Left renal cortex interstitium (tissue), 4 donors: ENCODE measurements at regions not wholly inside any gene's neighbourhood (a gene's known extent, or its start where the extent isn't known, plus 50 kb on each side); places are given as distances from the start of the nearest gene placed in this dataset.

Source experiments
- DNase-seq, 4 donors: peaks; one replicate each; pipeline ENCODE4 v3.0.0-alpha.2; 2013; ENCODE audit warnings: low read depth in 4 of 4, low spot score in 2 of 4, missing footprints in 1 of 4

DNA sequence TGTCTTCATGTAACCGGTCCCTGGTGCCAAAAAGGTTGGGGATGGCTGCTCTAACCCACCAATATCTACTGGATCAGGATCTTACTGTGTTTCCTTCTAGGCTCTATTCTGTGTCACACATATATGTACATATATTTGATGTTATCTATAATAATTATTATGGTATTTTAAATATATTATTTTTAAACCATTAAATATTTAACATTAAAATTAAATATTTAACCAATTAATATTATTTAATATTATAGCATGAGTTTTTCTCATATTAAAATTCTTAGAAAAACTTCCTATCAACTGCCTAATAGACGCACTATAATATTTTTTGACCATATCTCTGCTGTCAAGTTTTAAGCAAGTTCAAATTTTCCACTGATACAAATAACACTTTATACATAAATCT, 196.9 kb upstream of the PLET1 start:
- DNase-seq = no peak

DNA sequence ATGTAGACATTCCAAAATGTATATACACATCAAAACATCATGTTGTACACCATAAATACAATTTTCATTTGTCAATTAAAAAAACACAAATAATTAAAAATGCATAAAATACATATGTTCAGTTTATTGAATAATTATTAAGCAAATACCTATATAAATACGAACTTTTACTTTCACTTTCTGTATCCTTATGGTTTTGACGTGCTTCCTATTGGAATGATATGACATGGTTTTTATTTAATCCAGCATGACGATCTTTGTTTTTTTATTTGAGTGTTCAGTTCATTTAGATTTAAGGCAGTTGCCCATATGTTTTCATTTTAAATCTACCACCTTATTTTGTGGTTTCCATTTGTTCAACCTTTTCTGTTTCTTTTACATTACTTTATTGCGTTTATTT, 198.3 kb upstream of the PLET1 start:
- DNase-seq = no peak

DNA sequence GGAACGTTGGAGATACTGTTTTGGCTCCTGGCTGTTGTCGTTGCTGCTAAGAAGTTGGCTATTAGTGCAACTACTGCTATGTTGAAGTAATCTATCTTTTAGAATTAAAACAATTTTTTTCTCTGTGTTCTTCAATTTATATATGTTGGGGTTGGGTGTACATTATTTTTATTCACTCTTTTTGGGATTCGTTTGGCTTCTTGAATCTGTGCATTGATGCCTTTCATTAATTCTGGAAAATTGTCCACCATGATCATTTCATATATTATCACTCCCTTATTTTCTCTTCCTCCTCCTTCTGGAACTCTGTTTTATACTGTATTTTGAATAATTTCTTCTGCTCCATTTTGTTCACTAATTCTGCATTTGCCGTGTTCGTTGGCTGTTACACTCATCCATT, 199.5 kb upstream of the PLET1 start:
- no peak for DNase-seq

DNA sequence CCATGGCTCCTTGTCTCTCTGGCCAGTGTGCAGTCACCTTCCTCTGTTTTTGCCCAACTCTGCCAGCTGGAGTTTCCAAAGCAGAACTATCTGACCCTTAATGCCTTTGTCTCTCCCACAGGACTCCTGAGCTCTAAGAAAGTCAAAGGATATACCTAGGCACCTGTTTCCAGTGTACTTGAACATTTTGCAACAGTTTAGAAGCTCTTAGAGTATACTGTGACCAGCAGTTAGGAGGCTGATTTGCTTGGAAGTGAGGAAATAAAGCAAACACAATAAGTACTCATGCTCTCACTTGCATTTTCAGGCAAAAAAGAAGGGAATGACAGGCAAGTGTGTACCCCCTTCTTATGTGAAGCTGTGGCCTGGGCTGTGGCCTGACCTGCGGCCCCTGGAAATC, 204.3 kb upstream of the PLET1 start:
- no peak for DNase-seq

DNA sequence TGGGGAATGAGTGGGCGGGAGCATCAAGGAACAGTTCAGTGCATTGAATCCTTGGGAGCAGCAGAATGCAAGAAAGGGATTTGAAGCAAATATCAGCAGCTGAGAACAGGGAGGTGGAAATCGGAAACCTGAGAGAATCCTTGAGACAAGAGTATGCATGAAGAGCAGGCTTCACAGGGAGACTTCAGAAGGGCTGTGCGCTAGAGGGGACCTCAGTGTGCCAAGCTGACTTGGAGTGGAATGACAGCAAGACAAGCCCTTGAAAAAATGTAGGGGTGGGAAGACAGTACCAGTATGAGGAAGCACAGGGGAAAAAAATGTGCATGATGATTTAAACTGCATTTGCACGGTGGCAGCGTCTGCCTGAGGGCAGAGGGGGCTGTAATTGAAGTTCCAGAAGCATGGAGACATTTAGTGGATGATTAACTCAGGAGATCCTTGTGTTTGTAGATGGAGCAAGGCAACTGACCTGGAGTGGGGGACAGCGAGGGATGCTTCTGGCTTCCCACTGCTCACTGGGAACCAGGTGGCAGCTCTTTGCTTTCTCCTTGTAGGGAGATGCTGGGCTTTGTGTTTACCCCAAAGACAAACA, 204.9 kb upstream of the PLET1 start:
- peak in 2 of 4 donors; percentile 13 to 27 for DNase-seq

DNA sequence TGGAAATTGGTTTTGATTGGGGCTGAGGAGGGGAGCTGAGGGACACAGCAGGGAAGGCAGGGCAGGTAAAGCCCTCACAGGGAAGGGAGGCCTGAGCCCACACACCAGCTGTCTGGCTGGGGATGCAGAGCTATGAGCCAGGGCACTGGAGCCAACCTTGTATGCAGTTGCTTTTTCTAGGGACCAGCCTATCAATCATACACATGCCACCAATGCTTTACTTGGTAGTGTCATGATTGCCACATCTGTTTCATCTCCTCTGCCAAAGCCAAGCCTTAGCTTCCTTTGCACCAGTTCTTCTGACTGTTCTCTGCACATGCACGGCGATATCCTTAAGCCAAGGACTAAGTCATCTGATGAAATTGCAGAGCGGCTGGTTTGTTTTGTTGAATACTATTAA, 207.1 kb upstream of the PLET1 start:
- no peak for DNase-seq

DNA sequence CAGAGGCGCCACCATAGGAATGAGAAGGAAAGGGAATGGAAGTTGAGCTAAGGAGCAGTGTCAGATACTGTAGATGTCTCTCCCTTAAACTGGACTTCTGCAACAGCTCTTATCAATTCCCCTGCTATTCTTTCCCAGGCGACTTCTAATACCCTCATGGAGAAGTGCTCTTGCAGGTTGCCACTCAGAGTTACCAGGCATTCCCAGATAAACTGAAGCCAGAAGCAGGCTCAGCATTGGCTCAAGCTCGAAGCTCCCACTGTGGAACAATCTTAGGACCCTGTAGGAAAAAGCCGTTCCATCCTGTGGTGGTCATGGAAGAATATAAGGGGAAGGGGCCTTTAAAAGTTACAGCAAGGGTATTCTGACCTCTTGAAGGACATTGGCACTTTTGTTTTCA, 208.7 kb upstream of the PLET1 start:
- DNase-seq = no peak

DNA sequence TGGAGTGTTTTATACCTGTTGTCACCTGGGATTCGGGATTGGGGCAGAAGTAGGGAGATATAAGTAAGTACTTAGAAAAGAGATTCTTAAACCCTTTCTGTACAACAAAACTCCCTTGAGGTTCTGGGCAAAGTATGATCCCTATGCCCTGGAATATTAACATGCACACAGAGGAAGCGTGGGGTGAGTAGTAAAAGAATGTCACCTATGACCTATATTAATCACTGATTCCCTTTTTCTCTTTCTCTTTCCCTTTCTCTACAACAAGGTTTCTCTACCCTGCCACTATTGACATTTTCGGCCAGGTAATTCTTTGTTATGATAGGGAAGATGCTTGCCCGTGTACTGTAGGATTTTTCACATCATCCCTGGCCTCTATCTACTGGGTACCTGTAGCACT, 209.7 kb upstream of the PLET1 start:
- DNase-seq = no peak

DNA sequence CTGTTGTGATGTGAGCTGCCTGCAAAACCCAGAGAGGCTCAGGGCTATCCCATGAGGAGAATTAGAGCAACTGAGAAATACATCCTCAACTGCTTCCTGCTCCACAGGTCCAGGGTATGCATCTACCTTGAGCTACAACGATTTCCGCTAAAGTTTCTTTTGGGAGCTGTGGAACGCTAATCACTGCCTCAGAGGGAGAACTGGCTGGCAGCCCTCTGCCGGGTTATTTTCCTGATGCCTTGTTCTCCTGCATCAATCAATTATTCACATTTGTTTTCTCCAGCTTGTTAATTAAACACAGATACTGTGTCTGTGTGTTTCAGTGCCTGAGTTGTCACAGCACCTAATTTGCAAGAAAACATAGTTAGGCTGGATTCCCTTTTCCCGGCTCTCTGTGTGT, 211.1 kb upstream of the PLET1 start:
- DNase-seq = no peak

DNA sequence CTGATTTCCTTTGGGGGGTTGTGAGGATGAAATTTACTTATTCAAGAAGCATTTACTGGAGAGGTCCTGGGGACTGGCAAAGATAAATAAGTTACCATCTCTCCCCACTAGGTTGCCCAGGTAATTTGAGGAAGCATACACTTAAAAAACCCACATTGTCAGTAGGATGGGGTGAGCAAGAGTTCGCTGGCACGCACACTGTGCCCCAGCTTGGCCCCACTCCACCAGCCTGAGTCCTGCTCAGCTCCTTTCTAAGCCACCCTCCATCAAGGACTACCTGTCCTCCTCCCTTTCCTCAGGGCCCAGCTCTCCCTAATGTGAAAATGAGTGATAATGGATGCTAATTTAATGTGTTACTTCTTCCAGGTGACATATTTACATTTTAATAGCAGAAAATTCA, 216.5 kb upstream of the PLET1 start:
- DNase-seq = no peak

DNA sequence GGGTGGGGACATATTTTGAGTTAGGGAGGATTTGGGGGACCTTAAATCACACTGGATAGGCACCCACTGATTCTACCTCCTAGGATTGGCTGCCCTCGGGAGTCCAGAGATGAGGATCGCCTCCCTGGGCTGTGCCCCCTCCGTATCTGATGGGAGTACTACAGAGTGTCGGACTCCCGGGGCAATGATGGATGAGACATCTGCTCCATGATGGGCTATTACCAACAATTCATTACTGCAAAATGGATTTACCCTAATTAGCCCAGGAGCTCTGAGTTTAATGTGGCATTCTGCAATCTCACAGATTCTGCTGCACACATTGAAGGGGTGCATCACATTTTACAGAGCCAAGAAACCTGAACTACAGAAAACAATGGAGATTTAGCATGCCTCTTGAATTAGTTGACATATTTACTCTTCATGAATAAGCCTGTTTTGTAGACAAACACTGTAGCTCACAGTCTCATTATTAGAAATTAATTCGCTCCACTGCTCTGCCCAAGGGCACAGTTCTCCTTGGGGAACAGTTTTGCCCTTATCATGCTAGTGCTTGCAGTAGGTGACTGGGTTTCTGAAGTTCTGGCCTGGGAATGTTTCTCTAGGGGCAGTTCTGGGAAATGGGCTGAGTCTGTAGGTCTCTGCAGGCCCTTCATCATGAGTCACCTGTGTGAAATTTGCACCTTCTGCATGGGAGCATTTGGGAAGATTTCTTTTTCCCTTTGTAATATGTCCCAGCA, 217.1 kb upstream of the PLET1 start:
- no peak for DNase-seq

DNA sequence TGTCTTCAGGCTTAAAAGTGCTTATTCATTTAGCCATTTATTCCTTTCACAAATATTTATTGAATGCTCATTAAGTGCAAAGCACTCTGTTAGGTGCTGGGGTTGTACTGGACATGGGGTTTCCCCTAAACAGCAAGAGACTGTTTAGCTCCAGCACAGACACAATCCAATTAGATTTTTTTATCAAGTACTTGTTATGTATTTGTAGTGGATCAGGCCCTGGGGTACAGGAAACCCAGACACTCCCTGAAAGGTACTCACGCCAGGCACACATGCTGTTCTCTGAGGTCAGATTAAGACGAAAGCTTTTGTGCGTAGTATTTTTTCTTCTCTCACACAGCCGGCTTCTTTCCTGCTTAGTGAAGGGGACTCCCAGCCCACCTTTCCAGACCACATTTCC, 218.1 kb upstream of the PLET1 start:
- DNase-seq = no peak

DNA sequence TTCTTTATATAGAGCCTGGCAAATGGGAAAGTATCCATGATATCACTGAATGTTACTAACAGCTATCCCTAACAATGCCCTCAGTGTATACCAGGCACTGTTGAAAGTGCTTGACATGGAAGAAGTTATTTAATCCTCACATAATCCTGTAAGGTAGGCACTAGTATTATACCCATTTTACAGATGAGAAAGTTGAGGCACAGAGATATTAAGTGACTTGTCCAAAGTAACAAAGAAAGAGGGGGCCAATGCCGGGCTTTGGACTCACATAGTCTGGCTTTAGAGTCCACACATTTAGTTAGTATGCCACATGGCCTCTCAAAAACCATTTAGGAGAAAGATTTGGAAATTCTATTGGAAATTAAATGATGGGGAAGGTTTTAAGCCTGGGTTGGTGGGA, 220.8 kb upstream of the PLET1 start:
- no peak for DNase-seq

DNA sequence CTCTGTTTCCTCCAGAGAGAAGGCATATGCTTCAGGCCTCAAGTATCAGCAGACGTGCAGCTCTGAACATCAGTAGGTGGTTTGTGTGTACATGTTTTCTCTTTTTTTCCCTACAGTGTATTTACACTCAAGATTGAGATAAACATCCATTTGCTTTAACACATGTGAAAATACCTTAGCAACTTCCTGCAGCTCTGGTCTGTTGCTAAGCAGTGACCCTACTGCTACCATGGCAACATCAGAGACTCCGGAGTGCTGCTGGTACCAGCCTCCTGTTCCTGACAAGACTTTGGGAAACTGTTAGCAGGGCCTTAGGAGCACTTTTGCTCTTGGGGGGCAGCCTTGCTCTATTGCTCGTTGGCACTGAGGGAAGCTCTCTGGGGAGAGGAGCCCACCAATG, 221.2 kb upstream of the PLET1 start:
- no peak for DNase-seq

DNA sequence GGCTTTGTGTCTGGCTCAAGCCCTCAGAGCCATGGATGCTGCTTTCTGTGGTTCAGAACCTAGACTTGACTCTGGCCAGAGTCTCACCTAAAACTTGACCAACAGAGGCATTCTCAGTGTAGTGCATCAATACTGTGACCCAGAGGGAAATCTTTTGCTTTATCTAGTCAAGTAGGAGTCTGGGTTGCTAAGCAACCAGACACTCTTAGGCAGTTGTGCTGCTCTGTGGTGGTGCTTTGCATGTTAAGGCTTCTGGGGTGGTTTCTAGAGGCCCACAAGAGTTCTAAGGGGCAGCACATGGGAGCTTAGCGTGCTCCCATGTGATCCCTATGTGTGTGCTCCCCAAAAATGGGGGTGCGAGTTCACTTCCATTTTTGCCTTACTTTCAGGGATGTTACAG, 224.6 kb upstream of the PLET1 start:
- DNase-seq = no peak

DNA sequence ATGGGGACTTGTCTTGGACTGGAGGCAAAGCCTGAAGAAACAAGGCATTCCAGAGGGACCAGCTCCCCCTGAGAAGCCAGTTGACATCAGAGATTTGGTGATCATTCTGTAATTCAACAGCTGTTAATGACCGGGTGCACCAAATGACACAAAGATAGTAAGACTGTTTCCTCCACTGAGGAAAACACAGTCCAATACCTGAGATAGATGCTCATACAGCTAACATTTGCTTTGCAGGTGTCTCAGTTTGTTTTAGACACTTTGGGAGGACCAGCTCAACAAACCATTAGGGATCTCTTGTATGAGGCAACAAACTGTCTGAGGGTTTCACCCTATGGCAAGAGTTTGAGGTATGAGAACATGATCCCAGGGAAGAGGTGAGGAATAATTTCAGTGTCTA, 237.2 kb upstream of the PLET1 start:
- DNase-seq = no peak

DNA sequence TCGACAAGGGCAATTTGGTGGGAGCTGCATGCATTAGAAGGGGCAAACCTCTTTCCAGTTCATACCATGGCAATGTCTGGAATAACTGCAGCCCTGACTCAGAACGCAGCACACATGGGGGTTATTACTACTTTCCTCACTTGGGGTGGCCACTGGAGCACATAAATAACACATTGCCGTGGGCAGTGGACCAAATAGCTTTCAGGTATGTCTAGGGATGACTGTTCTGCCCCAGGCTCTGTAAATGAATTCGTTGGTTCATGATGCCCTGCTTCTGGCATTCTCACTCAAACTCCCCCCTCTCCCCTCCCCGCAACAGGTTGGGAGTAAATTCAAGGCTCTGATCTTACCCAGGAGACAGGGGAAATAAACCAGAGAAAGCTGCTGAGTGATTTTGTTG, 238.0 kb upstream of the PLET1 start:
- peak in 2 of 4 donors; percentile 11 to 21 for DNase-seq

DNA sequence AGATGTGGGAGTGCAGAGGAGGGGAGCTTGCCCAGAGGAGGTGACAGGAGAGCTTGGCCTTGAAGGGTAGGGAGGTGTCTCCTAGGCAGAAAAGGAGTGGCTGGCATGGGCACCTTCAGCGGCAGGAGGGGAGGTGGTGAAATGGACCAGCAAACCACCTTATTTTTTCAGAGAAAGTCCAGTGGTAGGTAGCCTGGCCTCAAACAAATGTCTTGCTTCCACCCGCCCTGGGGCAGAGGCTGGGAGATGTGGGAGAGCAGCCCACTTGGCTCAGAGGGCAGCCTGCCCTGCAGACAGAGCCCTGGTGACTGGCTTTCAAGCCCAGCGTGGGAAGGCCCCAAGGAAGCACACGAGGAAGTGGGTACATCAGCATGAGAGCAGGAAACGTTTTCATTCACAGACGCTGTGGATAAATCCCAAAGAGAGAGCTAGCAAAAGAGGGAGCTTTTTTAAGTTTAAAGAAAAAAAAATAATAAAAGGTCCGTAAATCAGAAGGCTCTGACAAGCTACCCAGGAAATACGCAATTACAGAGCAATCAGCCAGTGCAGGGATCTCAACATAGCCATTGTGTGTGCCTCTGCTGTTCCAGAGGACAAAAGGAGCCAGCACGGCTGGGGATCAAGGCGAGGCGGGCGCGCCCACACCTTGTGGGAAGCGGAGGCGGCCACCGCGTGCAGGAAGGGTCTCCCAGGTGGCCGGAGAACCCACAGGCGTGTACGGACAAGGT, 238.7 kb upstream of the PLET1 start:
- no peak for DNase-seq

DNA sequence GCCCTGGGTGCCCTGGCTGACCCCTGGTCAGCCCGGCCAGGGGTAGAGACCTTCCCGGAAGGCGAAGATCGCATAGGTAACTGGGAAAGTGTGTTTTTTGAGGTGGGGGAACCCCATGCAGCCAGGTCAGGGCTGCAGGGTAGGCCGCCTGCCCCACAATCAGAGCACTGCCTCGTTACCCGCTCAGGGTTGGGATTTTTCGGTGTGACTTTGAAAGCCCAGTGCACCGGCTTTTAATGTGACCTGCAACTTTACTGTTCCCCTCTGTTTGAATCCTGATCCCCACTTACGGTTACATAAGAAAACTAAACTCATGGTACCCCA, 239.2 kb upstream of the PLET1 start:
- no peak for DNase-seq

DNA sequence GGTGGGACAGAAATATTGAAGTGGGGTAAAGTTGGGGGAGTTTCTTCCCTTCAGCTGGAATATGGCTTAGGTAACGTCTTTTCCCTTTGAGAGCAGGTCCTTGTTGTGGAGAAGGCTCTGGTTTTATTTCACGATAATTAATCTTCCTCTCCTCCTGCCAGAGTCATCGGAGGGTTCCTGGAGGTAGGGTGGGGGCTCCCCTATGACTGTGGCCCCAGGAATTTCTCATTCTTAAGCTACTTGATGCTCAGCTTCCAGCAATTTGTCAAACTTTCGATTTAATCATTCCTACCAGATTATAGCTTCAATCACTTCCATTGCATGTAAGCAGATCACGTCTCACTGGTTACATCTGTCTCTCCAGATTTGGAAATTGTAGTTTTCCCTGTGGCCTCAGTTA, 242.8 kb upstream of the PLET1 start:
- DNase-seq = no peak

DNA sequence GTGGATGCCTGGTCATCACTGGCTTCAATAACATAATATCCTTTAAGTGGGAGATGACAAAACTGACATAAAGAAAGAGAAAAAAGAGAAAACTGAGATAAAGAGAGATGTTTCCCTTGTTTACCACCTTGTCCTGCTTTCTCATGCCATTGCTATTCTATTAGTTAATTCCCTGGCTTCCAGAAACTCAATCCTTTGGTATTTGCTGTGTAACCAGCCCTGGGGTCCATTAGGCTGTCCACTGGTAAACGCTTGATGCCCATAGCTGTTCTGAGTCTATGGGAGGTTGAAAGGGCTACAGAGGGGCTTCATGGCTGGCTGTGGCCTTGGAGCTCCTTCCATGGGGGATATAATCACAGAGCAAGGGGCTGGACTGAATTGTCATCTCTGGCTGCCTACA, 243.4 kb upstream of the PLET1 start:
- no peak for DNase-seq

DNA sequence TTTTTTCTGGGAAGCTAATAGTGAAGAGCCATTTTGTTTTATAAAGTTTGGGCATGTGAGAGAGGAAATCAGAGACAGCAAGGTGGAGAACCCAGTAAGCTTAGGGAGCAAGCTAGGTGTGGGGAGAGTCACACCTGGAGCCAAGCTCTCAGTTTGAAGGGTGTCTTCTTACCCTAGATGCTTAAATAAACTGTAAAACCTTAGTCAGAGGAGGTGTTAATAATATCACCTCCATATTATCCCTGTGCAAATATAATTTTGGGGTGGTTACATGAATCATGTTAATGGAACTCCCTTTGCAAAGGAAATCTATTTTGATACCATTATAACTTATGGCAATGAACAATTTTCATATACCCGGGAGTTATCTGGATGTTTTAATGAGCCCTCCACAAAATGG, 246.2 kb upstream of the PLET1 start:
- no peak for DNase-seq
